GM18505 (cell line): ENCODE measurements at regions not wholly inside any gene's neighbourhood (a gene's known extent, or its start where the extent isn't known, plus 50 kb on each side); places are given as distances from the start of the nearest gene placed in this dataset.
"Not testable (repeated sequence)": the region's sequence is repeated elsewhere in the genome, so short reads cannot be mapped to it uniquely, and the experiment has no call there.

Experiments
- ATAC-seq: cut with Tn5 transposase; IDR thresholded peaks from one replicate; pipeline ENCODE4 v1.9.1; 2021; ENCODE audit not compliant: unreplicated experiment
- POLR2A ChIP-seq: IDR thresholded peaks from 4 replicates; pipeline ENCODE4 v1.6.1; 2011; ENCODE audit warnings: borderline replicate concordance; ENCODE audit not compliant: insufficient read depth, insufficient read length; ENCODE audit errors: extremely low read depth

GRCh38 chr3:71998995-71999673 lies 214.2 kb upstream of the PROK2 start:
- ATAC-seq: no peak
- no peak for TF ChIP-seq POLR2A

- no peak for TF ChIP-seq POLR2A
- ATAC-seq: no peak
Observed at GRCh38 chr3:71997066-71997653, 212.2 kb upstream of the PROK2 start.

DNA sequence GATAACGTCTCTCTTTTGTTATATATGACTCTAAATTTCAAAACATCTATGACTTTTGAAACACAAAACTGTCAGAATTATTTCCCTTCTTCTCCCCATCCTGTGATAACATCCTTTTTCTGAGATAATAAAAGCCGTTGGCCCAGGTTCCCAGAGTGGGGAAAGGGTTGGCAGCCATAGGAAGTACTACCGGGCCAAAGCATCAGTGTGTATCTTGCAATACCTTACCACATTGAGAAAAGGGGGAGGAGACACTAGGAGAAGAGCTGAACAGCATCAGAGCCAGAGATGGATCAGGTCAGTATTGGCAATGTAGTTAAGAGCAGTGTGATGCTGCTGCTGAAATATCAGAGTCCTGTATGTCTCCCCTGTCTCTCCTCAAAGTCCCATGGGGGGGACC lies 210.0 kb upstream of the PROK2 start:
- TF ChIP-seq POLR2A: no peak
- no peak for ATAC-seq

DNA sequence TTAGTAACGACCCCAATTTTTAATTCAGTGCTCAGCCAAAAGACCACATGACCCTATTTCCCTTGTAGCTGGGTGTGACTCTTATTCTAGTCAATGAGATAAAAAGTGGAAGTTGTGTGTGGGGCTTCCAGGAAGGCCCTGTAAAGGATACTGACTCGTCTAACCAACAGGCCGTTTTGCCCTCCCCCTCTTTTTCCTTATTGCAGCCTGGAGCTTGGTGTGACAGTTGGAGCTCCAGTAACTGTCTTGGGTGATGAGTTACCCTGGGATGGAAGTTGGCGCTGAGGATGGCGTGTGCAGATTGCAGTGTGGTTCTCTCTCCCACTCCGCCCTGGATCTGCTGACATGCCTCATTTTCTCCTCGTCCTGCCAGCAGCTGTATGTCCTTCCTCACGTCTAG lies 209.3 kb upstream of the PROK2 start:
- ATAC-seq: no peak
- TF ChIP-seq POLR2A: no peak

DNA sequence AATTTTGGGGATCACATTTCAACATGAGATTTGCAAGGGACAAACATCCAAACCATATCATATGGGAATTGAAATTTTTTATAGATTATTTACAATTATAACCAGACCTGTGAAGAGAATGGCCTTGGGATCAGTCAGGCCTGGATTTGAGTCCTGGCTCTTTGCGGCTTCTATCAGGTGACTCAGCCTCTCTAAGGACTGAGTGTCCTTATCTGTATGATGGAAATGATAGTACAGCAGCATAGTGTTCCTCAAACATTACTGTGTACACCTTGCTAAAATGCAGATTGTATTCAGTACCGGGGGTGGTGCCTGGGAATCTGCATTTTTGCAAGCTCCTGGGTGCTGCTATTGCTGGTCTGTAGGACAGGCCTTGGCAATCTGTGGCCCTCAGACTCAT lies 206.7 kb upstream of the PROK2 start:
- no peak for TF ChIP-seq POLR2A
- no peak for ATAC-seq

GRCh38 chr3:71991046-71991445 lies 206.1 kb upstream of the PROK2 start:
- TF ChIP-seq POLR2A: no peak
- ATAC-seq: no peak

- ATAC-seq: no peak
- TF ChIP-seq POLR2A: no peak
Observed at GRCh38 chr3:71990545-71990944, 205.6 kb upstream of the PROK2 start.

GRCh38 chr3:71989165-71989564 lies 204.2 kb upstream of the PROK2 start:
- ATAC-seq: no peak
- no peak for TF ChIP-seq POLR2A

- no peak for TF ChIP-seq POLR2A
- ATAC-seq: no peak
Observed at GRCh38 chr3:71987828-71988227, 202.9 kb upstream of the PROK2 start.

- no peak for TF ChIP-seq POLR2A
- ATAC-seq: no peak
Observed at GRCh38 chr3:71987089-71987735, 202.3 kb upstream of the PROK2 start.

DNA sequence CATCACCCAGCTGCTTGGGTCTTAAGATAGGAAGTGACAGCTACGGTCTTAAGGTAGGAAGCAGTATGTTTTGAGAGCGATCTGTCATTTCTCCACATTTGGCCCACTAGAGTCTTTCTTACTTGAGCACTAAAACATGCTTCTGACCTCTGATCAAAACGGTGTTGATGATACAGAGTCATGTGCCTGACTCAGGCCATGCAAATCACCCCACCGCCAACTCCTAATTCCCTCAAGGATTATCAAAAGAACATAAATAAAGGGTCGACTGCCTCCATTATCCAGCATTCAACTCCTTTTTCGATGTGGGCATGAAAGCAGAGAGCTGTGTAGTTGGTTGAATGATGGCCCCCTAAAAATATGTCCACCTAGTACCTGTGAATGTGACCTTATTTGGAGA lies 201.7 kb upstream of the PROK2 start:
- no peak for ATAC-seq
- no peak for TF ChIP-seq POLR2A

DNA sequence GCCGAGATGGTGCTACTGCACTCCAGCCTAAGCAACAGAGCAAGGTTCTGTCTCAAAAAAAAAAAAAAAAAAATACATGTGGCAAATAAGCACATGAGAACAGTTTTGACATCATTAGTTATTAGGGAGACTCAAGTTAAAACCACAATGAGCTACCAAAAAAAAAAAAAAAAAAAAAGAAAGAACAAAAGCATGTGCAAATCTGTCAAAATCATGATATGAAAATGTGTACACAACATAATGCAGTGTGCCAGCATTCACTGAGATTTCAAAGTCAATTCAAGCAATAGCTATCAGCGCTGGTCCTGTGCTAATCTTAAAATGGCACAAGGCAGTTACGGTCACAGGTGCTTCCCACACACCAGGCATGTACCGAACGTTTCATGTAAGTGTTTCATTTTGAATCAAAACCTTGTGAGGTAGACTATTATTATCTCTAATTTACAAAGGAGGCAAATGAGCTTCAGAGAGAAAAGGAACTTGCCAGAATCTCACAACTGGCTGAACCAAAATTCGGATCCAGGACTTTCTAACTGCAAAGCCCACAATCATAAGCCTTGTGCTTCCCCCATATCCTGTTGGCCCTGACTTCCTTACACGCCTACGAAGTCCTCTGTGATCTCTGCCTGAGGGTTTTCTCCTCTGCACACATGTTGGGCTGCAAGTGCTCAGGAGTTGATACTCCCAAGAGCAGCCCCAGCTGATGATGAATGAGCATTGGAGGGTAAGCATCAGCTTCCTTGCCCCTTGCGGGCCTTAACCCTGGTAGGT lies 200.1 kb upstream of the PROK2 start:
- TF ChIP-seq POLR2A: no peak

DNA sequence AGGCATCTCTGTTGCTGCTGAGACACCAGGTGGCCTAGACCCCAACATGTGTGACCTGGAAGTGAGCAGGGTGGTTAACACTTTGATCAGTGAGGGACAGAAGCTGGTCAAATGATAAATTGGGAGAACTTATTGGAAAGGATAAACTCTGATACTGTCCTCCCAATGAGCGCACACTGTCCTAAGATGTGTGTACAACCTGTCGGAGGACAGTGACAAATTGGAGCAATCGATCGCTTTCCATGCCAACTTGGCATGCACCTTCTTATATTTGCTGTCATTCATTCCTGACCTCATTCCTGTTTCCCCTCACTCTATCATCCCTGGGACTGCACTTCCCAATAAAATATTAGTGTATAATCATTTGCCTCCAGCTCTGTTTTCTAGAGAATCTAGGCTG lies 198.7 kb upstream of the PROK2 start:
- no peak for TF ChIP-seq POLR2A
- no peak for ATAC-seq

More for the DNA sequence above, 200.1 kb upstream of the PROK2 start:
- peak; percentile 86 for ATAC-seq

GRCh38 chr3:71982506-71983258 lies 197.7 kb upstream of the PROK2 start:
- not testable (repeated sequence) for ATAC-seq
